Kidney tubule cell (primary cell): ENCODE measurements at regions not wholly inside any gene's neighbourhood (a gene's known extent, or its start where the extent isn't known, plus 50 kb on each side); places are given as distances from the start of the nearest gene placed in this dataset.
"Not testable (repeated sequence)": the region's sequence is repeated elsewhere in the genome, so short reads cannot be mapped to it uniquely, and the experiment has no call there.

Source experiments
- DNase-seq: peaks from one replicate; pipeline ENCODE4 v3.0.0-alpha.2; 2018; ENCODE audit warnings: low spot score

GRCh38 chr3:20326541-20326940, 140.5 kb upstream of the SGO1 start:
- DNase-seq = peak; percentile 35

GRCh38 chr3:20325563-20325962, 139.6 kb upstream of the SGO1 start:
- no peak for DNase-seq

- no peak for DNase-seq
These were observed 138.9 kb upstream of the SGO1 start for GRCh38 chr3:20324664-20325478.

GRCh38 chr3:20323307-20323927, 137.4 kb upstream of the SGO1 start:
- DNase-seq = no peak

GRCh38 chr3:20322085-20322484, 136.1 kb upstream of the SGO1 start:
- DNase-seq = no peak

- DNase-seq = no peak
These were observed 135.5 kb upstream of the SGO1 start for GRCh38 chr3:20321391-20322047.

GRCh38 chr3:20320489-20320888, 134.5 kb upstream of the SGO1 start:
- no peak for DNase-seq

GRCh38 chr3:20319551-20319950, 133.5 kb upstream of the SGO1 start:
- DNase-seq = no peak

GRCh38 chr3:20317616-20318015, 131.6 kb upstream of the SGO1 start:
- no peak for DNase-seq

- peak; percentile 22 for DNase-seq
These were observed 130.2 kb upstream of the SGO1 start for GRCh38 chr3:20316238-20316637.

- no peak for DNase-seq
These were observed 124.6 kb upstream of the SGO1 start for GRCh38 chr3:20310629-20311028.

- DNase-seq = no peak
These were observed 121.4 kb upstream of the SGO1 start for GRCh38 chr3:20307383-20307782.

- DNase-seq = no peak
These were observed 119.6 kb upstream of the SGO1 start for GRCh38 chr3:20305647-20306046.

- no peak for DNase-seq
These were observed 116.8 kb upstream of the SGO1 start for GRCh38 chr3:20302766-20303165.

GRCh38 chr3:20288050-20288449, 102.0 kb upstream of the SGO1 start:
- no peak for DNase-seq

GRCh38 chr3:20280257-20280656, 94.3 kb upstream of the SGO1 start:
- DNase-seq = no peak

- DNase-seq = not testable (repeated sequence)
These were observed 80.0 kb upstream of the SGO1 start for GRCh38 chr3:20265977-20266376.

GRCh38 chr3:20264900-20265567, 79.0 kb upstream of the SGO1 start:
- no peak for DNase-seq

GRCh38 chr3:20258371-20258770, 72.4 kb upstream of the SGO1 start:
- DNase-seq = no peak

- peak; percentile 22 for DNase-seq
These were observed 70.1 kb upstream of the SGO1 start for GRCh38 chr3:20256144-20256543.

GRCh38 chr3:20254268-20255117, 68.5 kb upstream of the SGO1 start:
- no peak for DNase-seq

- no peak for DNase-seq
These were observed 64.8 kb upstream of the SGO1 start for GRCh38 chr3:20250786-20251185.
